ENCODE measurements at regions not wholly inside any gene's neighbourhood (a gene's known extent, or its start where the extent isn't known, plus 50 kb on each side); places are given as distances from the start of the nearest gene placed in this dataset.

DNA sequence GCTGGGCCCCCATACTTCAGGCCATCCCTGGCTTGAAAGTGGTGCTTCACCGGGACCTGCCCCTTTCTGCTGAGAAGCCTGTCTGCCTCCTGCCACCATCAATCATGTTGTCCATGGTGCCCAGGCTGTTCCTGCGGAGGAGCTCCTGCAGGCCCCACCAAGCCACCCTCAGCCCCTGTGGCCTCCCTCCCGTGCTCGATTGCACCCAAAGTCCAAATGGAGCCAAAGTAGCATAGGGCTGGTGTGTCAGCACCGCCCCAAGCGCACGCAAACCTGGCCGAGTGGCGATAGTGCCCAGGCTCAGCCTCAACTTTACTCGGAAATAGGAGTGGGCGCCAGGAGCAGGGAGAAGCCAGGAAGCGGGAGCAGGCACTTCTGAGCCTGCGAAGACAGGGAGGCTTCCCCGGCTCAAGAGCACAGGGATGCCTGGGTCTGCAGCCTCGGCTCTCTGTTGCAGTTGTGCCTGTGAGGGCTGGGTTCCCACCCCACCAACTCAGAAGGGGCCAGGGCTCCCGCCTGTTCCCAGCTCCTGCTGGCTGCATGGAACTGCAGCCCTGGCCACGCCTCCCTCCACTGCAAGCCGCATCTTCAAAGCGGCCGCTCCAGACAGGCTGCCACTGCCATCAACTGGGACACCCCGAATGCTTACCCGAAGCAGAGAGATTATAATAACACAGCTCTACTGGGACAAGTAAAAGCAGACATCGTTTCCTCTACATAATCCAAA lies 203.0 kb downstream of the ARRDC4 start:
- intact Hi-C loops (cut with micrococcal nuclease): no loop called here
- no peaks in the 10 kb centered on the region for H3K9me3 Mint-ChIP-seq
- H3K36me3 Mint-ChIP-seq (ENCODE audit: low read depth): no peaks in the 10 kb centered on the region

DNA sequence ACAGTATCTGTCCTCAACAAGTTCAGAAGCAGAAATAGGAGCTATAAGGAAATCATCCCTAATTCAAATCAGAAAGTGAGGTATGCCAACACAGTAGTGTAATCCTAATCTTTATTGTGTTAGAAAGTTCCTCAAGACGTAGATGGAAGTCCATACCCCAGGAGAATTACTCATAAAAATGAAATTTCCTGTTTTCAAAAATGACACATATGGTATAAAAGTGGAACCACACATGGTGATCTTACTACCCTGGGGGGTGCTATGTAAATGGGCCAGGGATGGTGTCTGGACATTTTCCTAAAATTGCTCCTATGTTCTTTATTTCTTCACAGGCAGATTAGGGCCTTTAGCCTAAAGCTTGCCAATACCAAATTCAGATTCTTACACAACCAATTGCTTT lies 204.1 kb downstream of the ARRDC4 start:
- Mint-ChIP-seq H3K27ac (no peak overlapping the region), H3K4me1 (ENCODE audit: low read depth) (peaks cover 9% of the 10 kb centered on the region), H3K27me3 (no peaks in the 10 kb centered on the region), H3K9me3 (no peaks in the 10 kb centered on the region), H3K4me3 (no peak overlapping the region), H3K36me3 (ENCODE audit: low read depth) (no peaks in the 10 kb centered on the region)
- intact Hi-C loops (cut with micrococcal nuclease): no loop called here

More for the DNA sequence above, 203.0 kb downstream of the ARRDC4 start:
- peaks cover 9% of the 10 kb centered on the region for H3K4me1 Mint-ChIP-seq (ENCODE audit: low read depth)
- H3K4me3 Mint-ChIP-seq: no peak overlapping the region
- no peak overlapping the region for H3K27ac Mint-ChIP-seq
- H3K27me3 Mint-ChIP-seq: no peaks in the 10 kb centered on the region

GRCh38 chr15:98164986-98165385 lies 204.5 kb downstream of the ARRDC4 start:
- Mint-ChIP-seq H3K4me3 (no peak overlapping the region), H3K27ac (no peak overlapping the region), H3K4me1 (ENCODE audit: low read depth) (peaks cover 8% of the 10 kb centered on the region), H3K9me3 (no peaks in the 10 kb centered on the region), H3K36me3 (ENCODE audit: low read depth) (no peaks in the 10 kb centered on the region), H3K27me3 (no peaks in the 10 kb centered on the region)
- intact Hi-C loops (cut with micrococcal nuclease): no loop called here

- H3K9me3 Mint-ChIP-seq: no peaks in the 10 kb centered on the region
- H3K36me3 Mint-ChIP-seq (ENCODE audit: low read depth): no peaks in the 10 kb centered on the region
- intact Hi-C loops (cut with micrococcal nuclease): no loop called here
- H3K27me3 Mint-ChIP-seq: no peaks in the 10 kb centered on the region
- H3K4me3 Mint-ChIP-seq: no peak overlapping the region
- peaks cover 4% of the 10 kb centered on the region for H3K4me1 Mint-ChIP-seq (ENCODE audit: low read depth)
- H3K27ac Mint-ChIP-seq: no peak overlapping the region
Observed at GRCh38 chr15:98167722-98168268, 207.3 kb downstream of the ARRDC4 start.

DNA sequence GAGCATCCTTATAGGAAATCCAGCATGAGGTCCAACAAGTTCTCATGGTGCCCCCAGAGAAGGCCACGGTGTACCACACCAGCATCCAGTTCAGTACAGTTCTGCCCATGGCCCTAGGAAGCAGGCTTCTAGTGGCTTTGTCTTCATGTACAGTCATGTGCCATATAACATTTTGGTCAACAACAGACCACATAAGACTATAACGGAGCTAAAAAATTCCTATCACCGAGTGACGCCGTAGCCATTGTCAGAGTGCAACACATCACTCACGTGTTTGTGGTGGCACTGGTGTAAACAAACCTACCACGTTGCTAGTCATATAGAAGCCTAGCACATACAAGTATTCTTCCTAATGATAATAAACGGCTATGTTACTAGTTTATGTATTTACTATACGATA lies 209.0 kb downstream of the ARRDC4 start:
- Mint-ChIP-seq H3K27me3 (peaks cover 2% of the 10 kb centered on the region), H3K4me1 (ENCODE audit: low read depth) (no peaks in the 10 kb centered on the region), H3K36me3 (ENCODE audit: low read depth) (no peaks in the 10 kb centered on the region), H3K27ac (no peak overlapping the region), H3K4me3 (no peak overlapping the region), H3K9me3 (no peaks in the 10 kb centered on the region)
- intact Hi-C loops (cut with micrococcal nuclease): no loop called here

GRCh38 chr15:98174286-98174685 lies 213.8 kb downstream of the ARRDC4 start:
- intact Hi-C loops (cut with micrococcal nuclease): no loop called here
- H3K27me3 Mint-ChIP-seq: peaks cover 12% of the 10 kb centered on the region
- no peaks in the 10 kb centered on the region for H3K36me3 Mint-ChIP-seq (ENCODE audit: low read depth)
- H3K4me1 Mint-ChIP-seq (ENCODE audit: low read depth): no peaks in the 10 kb centered on the region
- no peak overlapping the region for H3K4me3 Mint-ChIP-seq
- H3K9me3 Mint-ChIP-seq: no peaks in the 10 kb centered on the region
- H3K27ac Mint-ChIP-seq: no peak overlapping the region

DNA sequence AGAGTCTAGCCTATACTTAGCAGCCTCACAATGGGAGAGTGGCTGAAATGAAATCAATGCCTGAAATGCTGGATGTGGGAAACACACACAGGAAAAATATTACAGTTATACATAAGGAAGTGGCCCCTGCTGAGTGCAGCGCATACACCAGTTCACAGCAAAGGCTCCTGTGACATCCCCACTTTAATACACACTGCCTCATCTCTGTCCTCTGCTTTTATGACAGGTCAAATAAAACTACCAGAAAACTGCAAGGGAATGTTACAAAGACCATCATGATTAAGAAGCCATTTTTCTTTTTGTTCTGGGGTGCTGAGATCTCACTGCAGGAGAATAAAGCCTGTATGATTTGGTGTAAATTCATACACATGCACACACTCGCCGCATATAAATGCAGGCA lies 214.3 kb downstream of the ARRDC4 start:
- Mint-ChIP-seq H3K4me3 (no peak overlapping the region), H3K4me1 (ENCODE audit: low read depth) (no peaks in the 10 kb centered on the region), H3K27me3 (peaks cover 18% of the 10 kb centered on the region), H3K27ac (no peak overlapping the region), H3K9me3 (no peaks in the 10 kb centered on the region), H3K36me3 (ENCODE audit: low read depth) (no peaks in the 10 kb centered on the region)
- intact Hi-C loops (cut with micrococcal nuclease): loop anchor here (5.0 kb wide), 1 partner anchor 88 kb away; no protein-coding TSS in a partner anchor

DNA sequence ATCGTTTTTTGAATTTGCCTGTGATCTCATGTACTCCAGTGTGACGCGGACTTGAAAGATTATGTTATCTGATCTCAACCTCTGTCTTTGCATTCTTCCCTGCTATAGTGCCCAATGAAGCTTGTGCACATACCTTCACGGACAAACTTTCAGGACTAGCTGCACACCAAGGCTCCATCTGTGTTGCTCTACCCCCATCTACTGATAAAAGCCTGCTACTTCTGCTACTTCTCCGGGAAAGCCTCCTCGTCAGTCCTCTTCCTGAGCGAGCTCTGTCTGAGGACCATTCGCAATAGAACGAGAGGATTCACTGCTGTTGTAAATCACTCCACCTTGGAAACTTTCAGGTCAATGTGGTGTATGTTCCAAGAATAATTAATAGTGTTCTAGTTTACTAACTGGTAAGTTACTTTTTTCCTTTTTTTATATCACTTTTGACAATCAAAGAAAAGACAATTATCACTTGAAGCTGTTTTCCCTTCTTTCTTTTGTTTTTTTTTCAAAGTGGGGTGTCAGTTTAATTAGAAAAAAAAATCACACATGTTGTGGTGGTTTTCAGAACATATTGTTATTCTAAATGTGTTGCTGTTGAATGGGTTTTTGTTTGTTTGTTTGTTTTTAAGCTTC lies 217.6 kb downstream of the ARRDC4 start:
- intact Hi-C loops (cut with micrococcal nuclease): loop anchor here (1.0 to 5.0 kb wide), 2 partner anchors 91 to 274 kb away; no protein-coding TSS in a partner anchor
- no peaks in the 10 kb centered on the region for H3K36me3 Mint-ChIP-seq (ENCODE audit: low read depth)
- no peaks in the 10 kb centered on the region for H3K4me1 Mint-ChIP-seq (ENCODE audit: low read depth)
- H3K4me3 Mint-ChIP-seq: no peak overlapping the region
- peaks cover 26% of the 10 kb centered on the region for H3K27me3 Mint-ChIP-seq
- H3K9me3 Mint-ChIP-seq: no peaks in the 10 kb centered on the region
- no peak overlapping the region for H3K27ac Mint-ChIP-seq

DNA sequence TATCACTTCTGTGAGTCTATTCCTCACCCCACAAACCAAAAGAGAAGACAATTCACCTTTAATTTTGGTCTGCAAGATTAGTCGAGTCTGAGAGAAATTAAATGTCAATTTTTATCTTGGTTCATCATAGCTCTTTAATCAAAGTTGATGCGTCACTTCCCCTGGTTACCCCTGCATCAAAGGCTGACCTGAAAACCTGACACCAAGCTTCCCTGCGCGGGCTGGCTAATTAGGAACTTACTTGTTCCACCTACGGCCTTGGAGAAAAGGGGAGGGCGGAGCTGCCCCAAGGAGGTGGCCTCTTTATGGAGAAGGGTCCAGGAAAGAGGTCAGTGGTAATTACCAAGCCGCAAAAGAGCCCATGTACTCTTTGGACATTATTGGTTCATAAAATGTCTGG lies 218.4 kb downstream of the ARRDC4 start:
- no peak overlapping the region for H3K4me3 Mint-ChIP-seq
- H3K9me3 Mint-ChIP-seq: no peaks in the 10 kb centered on the region
- intact Hi-C loops (cut with micrococcal nuclease): loop anchor here (1.0 to 5.0 kb wide), 2 partner anchors 92 to 275 kb away; no protein-coding TSS in a partner anchor
- no peak overlapping the region for H3K27ac Mint-ChIP-seq
- no peaks in the 10 kb centered on the region for H3K4me1 Mint-ChIP-seq (ENCODE audit: low read depth)
- H3K36me3 Mint-ChIP-seq (ENCODE audit: low read depth): no peaks in the 10 kb centered on the region
- peaks cover 26% of the 10 kb centered on the region for H3K27me3 Mint-ChIP-seq

DNA sequence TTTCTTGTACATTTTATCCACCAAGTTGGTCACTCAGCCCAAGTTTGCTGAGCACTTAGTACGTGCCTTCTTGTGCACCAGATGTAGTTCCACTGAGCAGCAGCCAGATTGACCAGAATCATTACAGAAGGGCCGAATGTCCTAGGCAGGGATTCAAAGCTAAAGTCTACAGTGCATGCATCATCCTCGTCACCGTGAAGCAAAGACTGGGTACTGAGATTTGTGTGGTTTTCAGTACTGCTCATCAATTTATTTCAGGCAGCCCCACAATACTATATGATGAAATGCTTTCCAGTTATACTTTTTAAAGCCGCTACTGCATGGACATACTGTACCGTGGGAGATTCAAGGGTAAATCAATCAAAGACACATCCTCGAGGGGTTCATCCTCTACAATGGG lies 227.0 kb downstream of the ARRDC4 start:
- intact Hi-C loops (cut with micrococcal nuclease): no loop called here
- no peak overlapping the region for H3K4me3 Mint-ChIP-seq
- H3K27me3 Mint-ChIP-seq: peaks cover 3% of the 10 kb centered on the region
- no peaks in the 10 kb centered on the region for H3K36me3 Mint-ChIP-seq (ENCODE audit: low read depth)
- H3K4me1 Mint-ChIP-seq (ENCODE audit: low read depth): no peaks in the 10 kb centered on the region
- H3K9me3 Mint-ChIP-seq: no peaks in the 10 kb centered on the region
- no peak overlapping the region for H3K27ac Mint-ChIP-seq

DNA sequence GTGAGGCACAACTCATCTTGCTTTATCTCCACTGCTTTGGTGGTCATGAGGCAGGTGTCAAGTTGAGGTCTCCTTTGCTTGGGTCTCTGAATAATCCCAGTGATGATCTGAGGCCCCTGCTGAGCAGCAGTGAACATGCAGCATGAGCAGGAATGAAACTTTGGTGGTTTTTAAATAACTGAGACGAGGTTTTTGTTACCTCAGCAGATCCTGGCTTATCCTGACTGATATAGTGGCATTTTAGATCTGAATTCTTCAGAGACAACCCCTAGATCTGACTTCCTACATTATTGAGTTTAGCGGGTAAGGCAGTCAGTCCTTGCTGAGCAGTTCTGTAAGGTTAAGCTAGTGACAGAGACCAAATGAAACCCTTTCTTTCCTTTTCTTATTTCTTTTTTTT lies 230.4 kb downstream of the ARRDC4 start:
- no peaks in the 10 kb centered on the region for H3K36me3 Mint-ChIP-seq (ENCODE audit: low read depth)
- no peaks in the 10 kb centered on the region for H3K4me1 Mint-ChIP-seq (ENCODE audit: low read depth)
- no peak overlapping the region for H3K4me3 Mint-ChIP-seq
- H3K27me3 Mint-ChIP-seq: peaks cover 4% of the 10 kb centered on the region
- H3K27ac Mint-ChIP-seq: no peak overlapping the region
- intact Hi-C loops (cut with micrococcal nuclease): no loop called here
- H3K9me3 Mint-ChIP-seq: no peaks in the 10 kb centered on the region

DNA sequence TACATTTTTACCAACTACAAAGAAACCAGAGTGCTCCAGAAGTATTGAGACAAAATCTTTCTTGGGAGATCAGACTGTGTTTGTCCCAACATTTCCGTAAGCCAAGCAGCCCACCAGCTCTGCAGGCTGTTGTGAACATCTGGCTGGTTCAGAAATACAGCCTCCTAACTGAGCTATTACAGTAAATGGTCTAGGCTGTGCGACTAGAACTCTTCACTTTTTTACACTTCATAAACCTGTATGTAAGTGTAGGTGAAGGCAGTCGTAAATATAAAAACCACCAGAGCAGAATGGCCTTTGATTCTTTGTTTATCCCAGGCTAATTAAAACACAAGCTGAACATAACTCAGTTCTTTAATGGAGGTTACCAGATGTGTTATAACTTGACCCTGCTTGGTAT lies 235.3 kb downstream of the ARRDC4 start:
- H3K4me1 Mint-ChIP-seq (ENCODE audit: low read depth): no peaks in the 10 kb centered on the region
- no peaks in the 10 kb centered on the region for H3K9me3 Mint-ChIP-seq
- peaks cover 3% of the 10 kb centered on the region for H3K27me3 Mint-ChIP-seq
- no peak overlapping the region for H3K27ac Mint-ChIP-seq
- no peak overlapping the region for H3K4me3 Mint-ChIP-seq
- intact Hi-C loops (cut with micrococcal nuclease): no loop called here
- H3K36me3 Mint-ChIP-seq (ENCODE audit: low read depth): no peaks in the 10 kb centered on the region

GRCh38 chr15:98196371-98196770 lies 235.9 kb downstream of the ARRDC4 start:
- H3K36me3 Mint-ChIP-seq (ENCODE audit: low read depth): no peaks in the 10 kb centered on the region
- no peaks in the 10 kb centered on the region for H3K4me1 Mint-ChIP-seq (ENCODE audit: low read depth)
- H3K4me3 Mint-ChIP-seq: no peak overlapping the region
- intact Hi-C loops (cut with micrococcal nuclease): no loop called here
- H3K27me3 Mint-ChIP-seq: peaks cover 3% of the 10 kb centered on the region
- no peaks in the 10 kb centered on the region for H3K9me3 Mint-ChIP-seq
- no peak overlapping the region for H3K27ac Mint-ChIP-seq

- no peaks in the 10 kb centered on the region for H3K36me3 Mint-ChIP-seq (ENCODE audit: low read depth)
- H3K4me1 Mint-ChIP-seq (ENCODE audit: low read depth): no peaks in the 10 kb centered on the region
- H3K27me3 Mint-ChIP-seq: no peaks in the 10 kb centered on the region
- no peaks in the 10 kb centered on the region for H3K9me3 Mint-ChIP-seq
- intact Hi-C loops (cut with micrococcal nuclease): no loop called here
- no peak overlapping the region for H3K27ac Mint-ChIP-seq
- H3K4me3 Mint-ChIP-seq: no peak overlapping the region
Observed at GRCh38 chr15:98202256-98202655, 241.8 kb downstream of the ARRDC4 start.
